ENCODE measurements at regions not wholly inside any gene's neighbourhood (a gene's known extent, or its start where the extent isn't known, plus 50 kb on each side); places are given as distances from the start of the nearest gene placed in this dataset.
"Not testable (repeated sequence)": the region's sequence is repeated elsewhere in the genome, so short reads cannot be mapped to it uniquely, and the experiment has no call there.

- no peak for DNase-seq
Measured at GRCh38 chr7:113204415-113204814, 86.1 kb upstream of the SMIM30 start.

GRCh38 chr7:113202284-113202683 lies 83.9 kb upstream of the SMIM30 start:
- DNase-seq, result no peak

GRCh38 chr7:113200281-113200680 lies 81.9 kb upstream of the SMIM30 start:
- no peak for DNase-seq

- no peak for DNase-seq
Measured at GRCh38 chr7:113199841-113200240, 81.5 kb upstream of the SMIM30 start.

- DNase-seq, result no peak
Measured at GRCh38 chr7:113199136-113199535, 80.8 kb upstream of the SMIM30 start.

- DNase-seq, result no peak
Measured at GRCh38 chr7:113198226-113198625, 79.9 kb upstream of the SMIM30 start.

GRCh38 chr7:113197274-113197673 lies 78.9 kb upstream of the SMIM30 start:
- DNase-seq, result no peak

GRCh38 chr7:113188396-113188795 lies 70.0 kb upstream of the SMIM30 start:
- DNase-seq, result no peak

- DNase-seq, result no peak
Measured at GRCh38 chr7:113179313-113179712, 61.0 kb upstream of the SMIM30 start.

GRCh38 chr7:113176836-113177235 lies 58.5 kb upstream of the SMIM30 start:
- no peak for DNase-seq

GRCh38 chr7:113176180-113176579 lies 57.8 kb upstream of the SMIM30 start:
- not testable (repeated sequence) for DNase-seq

- no peak for DNase-seq
Measured at GRCh38 chr7:113175525-113176104, 57.3 kb upstream of the SMIM30 start.

GRCh38 chr7:113172726-113173125 lies 54.4 kb upstream of the SMIM30 start:
- no peak for DNase-seq

GRCh38 chr7:113170591-113170990 lies 52.2 kb upstream of the SMIM30 start:
- no peak for DNase-seq
